GM18499 (cell line): ENCODE measurements at regions not wholly inside any gene's neighbourhood (a gene's known extent, or its start where the extent isn't known, plus 50 kb on each side); places are given as distances from the start of the nearest gene placed in this dataset.

ENCODE experiments used
- ATAC-seq: cut with Tn5 transposase; IDR thresholded peaks from one replicate; pipeline ENCODE4 v1.9.1; 2021; ENCODE audit warnings: moderate number of reproducible peaks; ENCODE audit not compliant: insufficient read depth, unreplicated experiment

DNA sequence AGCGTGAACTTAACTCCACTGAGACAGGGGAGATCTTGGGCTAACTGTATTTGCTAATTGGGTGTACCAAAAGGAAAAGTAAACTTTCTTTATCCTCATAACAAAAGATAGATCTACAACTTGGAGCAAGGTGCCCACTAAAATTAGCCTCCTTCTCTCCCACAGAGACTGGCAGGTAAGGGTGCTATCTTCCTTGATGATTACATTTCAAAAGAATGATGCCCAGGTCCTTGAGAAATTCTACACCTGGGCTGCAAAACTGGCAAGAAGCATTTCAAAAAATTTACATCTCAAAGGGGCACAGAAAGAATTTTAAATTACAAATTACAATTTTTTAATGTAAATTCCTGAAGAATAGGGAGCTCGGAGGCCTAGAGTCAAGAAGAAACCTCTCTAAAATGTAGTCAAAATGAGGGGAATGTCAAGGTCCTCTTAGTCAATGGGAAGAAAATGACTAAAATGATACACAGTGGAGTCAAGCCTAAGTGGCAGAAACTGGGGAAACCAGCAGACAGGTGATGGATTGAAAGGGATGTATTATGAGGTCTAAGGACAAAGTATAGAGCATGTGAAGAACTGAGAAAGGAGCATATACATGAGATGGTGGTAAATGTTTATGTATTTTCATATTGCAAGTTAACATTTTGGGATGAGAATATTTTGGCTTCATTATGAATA lies 348.3 kb upstream of the TUSC1 start:
- no peak for ATAC-seq

DNA sequence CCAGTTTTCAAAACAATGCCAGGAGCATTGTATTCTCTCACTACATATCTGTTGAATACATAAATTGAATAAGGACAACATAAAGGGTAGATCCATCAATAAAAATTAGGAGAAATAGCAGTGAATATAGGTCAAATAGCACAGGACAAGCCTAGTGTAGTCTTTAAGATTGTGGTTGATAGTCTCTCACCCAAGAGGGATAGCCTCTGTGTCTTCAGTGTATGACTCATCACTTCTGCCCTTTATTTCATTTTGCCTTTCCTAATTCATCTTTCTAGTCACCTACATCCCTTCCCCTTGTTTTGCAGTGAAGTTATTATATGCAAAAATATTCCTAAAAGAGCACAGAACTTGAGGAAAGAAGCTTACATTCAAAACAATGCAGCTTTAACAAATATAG lies 335.0 kb upstream of the TUSC1 start:
- no peak for ATAC-seq

DNA sequence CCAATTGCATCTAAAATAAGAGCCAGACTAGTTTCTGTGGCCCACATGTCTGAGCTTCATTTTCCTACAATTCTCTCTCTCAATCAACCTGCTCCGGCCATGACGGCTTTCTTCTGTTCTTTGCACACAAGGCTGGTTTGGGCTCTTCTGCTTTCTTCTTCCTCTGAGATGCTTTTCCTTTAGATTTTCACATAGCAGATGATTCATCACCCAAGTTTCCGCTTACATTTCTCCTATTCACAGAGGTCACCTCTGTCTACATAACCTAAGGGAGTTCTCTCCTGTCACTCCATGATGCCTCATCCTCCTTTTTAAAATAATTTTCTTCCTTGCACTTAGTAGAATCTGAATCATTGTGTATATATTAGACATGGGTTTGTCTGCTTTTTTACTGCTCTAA lies 334.6 kb upstream of the TUSC1 start:
- no peak for ATAC-seq

DNA sequence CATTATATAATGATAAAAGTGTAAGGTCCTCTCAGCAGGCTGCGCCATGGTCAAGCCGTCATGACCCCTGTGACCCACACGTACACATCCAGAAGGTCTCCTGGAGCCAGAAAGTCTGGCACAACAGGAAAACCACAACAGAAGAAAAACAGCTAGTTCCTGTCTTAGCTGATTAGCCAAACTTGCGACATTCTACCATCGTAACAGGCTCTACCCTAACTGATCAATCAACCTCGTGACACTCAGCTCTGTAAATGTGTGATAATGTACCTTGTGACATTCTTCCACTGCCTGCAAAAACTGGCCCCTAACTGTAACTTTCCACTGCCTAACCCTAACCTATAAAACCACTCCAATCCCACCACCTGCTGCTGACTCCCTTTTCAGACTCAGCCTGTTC lies 316.4 kb upstream of the TUSC1 start:
- no peak for ATAC-seq

DNA sequence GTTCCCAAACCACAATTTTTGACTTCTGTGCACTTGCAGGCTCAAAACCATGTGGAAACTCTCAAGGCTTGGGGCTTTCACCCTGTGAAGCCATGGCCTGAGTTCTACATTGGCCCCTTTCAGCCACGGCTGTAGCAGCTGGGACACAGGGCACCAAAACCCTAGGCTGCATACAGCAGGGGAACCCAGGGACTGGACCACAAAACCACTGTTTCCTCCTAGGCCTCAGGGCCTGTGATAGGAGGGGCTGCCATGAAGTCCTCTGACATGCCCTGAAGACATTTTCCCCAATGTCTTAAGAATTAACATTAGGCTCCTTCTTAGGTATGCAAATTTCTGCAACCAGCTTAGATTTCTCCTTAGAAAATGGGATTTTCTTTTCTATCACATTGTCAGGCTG lies 312.1 kb upstream of the TUSC1 start:
- ATAC-seq = no peak

DNA sequence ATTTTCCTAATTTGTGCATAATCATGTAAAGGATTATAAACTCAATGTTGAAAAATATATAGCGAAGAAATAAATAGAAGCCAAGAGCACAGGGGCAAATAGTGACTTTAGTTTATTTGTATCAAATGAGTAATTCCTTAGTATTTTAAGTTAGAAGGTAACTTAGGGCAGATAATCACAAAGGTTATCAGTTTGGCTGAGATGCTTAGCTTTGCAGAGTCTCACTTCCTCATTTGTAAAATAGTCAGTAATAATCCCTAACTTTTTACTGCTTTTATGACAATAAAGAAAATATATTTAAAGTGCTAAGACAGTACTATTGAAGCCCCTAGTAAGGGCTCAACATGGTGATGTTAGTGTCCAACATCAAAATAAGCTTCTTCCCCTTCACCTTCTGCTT lies 297.4 kb upstream of the TUSC1 start:
- ATAC-seq = no peak

DNA sequence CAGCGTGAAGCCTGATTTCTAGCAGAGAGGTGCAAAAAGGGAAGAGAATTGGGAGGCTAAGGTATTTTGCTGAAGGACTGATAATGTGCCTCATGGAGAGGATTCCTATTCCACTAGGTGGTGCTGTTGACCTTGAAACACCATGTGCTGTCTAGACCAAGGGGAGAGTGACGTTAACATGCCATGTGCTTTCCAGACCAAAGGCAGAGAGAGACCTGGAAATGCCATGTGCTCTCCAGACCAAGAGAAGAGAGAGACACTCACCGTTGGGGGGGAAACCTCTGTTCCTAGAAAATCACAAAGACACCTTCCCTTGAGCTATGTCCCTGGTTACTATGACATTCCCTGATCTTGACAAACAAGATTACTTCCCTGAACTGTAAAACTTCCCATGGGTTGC lies 286.0 kb upstream of the TUSC1 start:
- no peak for ATAC-seq

DNA sequence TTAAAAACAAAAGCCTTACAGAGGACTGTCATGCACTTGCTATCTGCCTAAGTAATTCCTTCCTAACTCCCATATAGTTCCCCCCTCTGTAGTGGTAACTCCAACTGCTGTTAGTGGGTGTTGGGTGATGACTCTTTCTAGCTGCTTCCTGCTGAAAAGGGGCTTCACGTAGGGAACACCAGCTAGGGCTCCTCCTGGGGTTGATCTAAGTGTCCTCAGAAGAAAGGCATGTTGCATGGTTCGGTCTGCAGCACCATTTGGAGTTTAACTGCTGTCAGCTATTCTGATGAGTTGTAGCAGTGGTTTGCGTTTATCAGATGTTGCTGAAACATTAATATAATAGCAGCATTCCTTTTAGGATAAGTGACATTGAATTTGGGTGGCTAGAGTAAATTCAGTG lies 281.9 kb upstream of the TUSC1 start:
- no peak for ATAC-seq

DNA sequence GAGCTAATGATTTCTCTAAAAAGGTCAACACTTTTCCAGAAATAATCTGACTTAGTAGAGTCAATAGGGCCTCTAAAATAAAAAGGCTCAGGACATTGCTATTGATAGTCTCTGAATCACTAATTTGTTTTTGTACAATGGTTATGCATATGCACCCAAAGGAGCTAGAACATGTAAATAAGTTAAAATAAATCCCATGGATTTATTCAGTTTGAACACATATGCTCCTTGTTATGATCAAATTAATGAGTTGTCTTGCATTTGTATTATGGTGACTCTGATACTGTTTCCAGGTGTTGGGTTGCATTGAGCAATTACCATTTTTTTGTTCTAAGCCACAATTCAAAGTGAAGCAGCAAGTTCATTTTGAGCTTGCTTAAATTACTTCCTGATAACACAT lies 276.0 kb upstream of the TUSC1 start:
- ATAC-seq = no peak

DNA sequence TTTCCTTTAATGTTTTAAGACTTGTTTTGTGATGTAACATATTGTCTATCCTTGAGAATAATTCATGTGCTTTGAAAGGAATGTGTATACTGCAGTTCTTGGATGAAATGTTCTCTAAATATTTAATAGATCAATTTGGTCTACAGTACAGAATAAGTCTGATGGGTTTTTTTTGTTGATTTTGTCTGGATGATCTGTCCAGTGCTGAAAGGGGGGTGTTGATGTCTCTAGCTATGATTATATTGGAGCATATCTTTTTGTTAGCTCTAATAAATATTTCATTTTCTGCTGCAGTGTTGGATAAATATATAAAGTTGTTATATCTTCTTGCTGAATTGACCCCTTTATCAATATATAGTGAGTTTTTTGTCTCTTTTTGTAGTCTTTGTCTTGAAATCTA lies 269.9 kb upstream of the TUSC1 start:
- ATAC-seq = no peak

DNA sequence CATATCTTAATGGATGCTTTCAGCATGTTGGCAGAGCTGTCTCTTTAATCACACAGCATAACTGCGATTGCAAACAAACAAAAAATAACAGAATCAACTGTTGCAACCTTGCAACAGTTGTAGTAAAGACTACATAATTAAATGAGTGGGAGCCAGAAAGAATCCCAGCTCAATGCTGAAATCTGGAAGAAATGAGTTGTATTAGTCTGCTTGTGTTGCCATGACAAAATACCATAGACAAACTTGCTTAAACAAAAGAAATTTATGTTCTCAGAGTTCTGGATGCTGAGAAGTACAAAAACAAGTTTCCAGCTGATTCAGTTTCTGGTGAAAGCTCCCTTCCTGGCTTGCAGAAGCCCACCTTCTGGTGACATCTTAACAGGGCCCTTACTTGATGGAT lies 260.9 kb upstream of the TUSC1 start:
- no peak for ATAC-seq

DNA sequence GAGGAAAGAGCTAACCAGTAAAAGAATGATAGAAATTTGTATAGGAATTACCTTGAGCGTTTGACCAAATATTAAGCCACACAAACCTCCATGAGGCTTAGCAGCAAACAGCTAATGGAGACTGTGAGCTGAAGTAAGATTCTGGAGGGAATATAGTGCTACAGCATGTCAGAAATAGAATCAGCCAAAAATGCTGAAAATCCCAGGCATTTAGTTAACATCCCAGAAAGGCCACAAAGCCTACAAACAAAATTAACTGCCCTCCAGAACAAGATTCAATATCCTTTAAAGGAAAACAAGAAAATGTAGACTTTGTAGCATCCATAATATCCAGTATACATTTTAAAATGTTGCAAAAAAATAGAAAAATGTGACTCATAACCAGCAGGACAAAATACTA lies 257.8 kb upstream of the TUSC1 start:
- no peak for ATAC-seq

DNA sequence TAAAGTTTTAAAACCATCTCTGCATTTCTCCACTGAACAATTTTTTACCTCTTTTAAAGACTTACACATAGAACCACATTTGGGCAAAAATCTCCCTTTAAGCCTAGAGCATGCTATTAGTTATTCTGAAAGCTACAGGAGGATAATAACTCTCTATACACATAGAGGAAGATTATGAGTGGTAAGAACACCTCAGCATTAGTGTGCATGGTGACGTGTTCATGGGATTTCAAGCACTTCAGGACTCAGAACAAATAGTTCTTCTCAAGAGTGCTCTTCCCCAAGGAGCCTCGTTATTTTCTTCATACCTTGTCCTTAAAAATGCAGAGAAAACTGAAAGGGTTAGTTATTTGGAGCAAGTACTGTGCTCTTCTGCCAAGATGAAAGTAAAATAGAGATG lies 256.9 kb upstream of the TUSC1 start:
- no peak for ATAC-seq

DNA sequence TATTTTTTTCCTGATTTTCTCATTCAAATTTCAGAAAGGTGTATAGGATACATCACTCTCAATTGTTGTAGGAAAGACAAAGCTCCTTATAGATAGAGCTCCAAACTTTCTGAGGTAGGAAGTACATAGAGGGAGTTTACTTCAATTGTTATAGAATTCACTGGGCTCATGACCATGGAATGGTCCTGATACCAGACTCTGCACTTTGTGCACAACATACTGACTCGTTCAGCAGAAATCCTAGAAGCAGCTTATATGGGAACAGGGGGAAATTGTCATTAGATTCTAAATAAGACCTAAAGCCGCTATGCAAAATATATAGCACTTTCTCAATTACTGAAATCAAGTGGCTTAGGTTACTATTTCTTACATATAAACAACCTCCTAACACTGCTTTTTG lies 240.5 kb upstream of the TUSC1 start:
- ATAC-seq = no peak

DNA sequence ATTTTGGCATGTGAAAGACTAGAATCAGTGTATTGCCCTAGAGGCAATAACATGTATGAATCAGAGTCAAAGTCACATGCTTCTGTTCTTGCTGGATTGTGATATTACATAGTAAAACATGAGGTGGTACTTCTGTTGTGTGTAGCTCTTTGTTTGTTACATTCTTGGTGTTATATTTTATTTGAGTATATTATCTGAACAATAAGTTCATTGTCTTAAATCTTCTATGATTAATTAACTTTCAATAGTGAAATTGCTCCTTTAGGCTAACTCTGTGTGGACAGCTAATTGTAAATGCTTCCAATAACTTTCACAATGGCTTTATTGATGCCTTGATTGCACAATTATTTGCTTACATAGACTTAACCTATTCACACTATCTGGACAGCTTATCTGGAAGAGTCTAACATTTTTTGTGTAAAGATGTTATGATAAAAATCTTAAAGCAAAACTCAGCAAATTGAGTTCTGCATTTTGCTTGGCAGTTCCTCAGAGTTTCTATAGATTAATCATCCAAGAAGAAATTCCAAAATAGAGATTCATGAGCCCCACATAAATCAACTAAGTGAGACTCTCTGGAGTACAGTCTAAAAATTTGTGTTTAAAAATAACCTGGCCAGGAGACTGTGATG lies 239.6 kb upstream of the TUSC1 start:
- no peak for ATAC-seq

DNA sequence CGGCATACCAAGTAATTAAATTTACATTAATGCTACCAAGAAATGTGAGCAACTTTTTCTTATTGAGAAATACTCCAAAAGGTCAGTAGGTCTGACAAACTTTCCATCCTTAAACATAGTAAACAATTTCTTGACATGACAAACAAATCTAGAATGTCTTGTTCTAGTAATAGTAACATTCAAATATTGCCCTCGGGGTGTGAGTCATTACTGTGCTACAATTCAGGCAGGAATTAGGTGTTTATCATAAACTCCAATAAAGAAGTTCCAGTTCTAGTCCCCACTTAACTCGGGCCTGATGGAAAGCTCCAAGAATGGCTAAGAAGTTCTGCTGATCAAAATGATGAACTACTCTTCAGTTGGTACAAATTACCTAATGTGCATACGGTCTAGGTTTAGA lies 235.6 kb upstream of the TUSC1 start:
- ATAC-seq = no peak

DNA sequence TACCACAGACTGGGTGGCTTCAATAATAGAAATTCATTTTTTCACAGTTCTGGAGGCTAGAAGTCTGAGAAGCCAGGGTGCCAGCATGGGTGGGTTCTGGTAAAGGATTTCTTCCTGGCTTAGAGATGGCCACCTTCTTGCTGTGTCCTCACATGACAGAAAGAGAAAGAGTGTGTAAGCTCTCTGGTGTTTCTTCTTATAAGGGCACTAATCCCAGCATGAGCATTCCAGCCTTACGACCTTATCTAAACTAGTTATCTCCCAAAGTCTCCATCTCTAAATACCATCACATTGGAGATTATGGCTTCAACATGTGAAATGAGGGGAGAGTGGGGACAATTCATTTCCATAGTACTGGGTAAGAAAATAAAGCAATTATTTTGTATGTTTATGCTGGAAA lies 226.5 kb upstream of the TUSC1 start:
- no peak for ATAC-seq

DNA sequence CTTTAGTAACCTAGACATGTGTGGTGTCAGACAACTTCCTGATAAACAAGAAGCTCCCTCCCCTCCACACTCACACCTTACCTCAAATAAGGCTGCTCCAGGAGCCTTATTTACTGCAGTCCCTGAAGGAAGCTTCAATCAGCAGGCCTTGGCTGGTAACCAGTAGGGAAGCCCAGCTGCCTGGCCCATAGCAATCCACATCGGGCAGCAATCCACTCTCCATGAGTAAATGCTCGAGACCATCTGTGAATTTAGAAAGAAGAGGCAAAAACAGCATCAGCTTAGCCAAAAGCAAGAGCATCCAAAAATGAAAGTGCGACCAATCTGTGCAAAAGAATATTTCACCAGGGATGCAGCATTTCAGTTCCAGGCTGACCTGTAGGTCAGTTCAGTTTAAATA lies 213.3 kb upstream of the TUSC1 start:
- no peak for ATAC-seq

DNA sequence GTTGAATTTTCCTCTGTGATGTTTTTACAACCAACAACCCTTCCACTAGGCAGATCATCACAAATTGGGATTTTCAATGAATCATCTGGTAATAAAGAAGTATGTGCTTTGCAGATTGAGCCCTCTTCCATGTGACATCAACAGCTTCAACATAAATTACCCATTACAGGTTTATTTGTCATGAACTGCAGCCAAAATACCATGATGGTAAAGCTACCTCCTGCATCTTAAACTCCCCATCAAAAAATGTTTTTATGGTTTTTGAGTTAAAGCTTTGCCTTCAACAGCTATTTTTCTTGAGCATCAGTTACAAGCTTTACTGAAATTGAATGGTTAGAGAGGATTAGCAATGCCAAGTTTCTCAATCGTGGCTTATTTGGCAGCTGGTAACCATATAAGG lies 211.4 kb upstream of the TUSC1 start:
- no peak for ATAC-seq

DNA sequence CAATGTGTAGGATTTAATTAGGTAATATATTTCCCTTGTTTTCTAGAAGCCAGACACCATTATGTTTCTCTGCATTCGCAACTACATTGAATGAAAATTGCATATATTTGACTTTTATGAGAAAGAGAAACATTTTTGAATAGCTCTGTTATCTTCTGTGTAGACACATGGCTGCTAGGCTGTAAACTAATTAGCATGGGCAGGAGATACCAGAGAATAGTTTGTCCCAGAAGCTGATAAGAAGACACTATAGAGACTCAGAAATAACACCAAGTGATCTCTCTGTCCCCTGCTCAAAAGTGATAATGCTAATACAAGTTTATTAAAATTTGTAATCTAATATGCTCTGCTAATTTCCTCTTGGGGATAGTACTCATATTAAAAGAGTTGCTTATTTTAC lies 198.0 kb upstream of the TUSC1 start:
- no peak for ATAC-seq

DNA sequence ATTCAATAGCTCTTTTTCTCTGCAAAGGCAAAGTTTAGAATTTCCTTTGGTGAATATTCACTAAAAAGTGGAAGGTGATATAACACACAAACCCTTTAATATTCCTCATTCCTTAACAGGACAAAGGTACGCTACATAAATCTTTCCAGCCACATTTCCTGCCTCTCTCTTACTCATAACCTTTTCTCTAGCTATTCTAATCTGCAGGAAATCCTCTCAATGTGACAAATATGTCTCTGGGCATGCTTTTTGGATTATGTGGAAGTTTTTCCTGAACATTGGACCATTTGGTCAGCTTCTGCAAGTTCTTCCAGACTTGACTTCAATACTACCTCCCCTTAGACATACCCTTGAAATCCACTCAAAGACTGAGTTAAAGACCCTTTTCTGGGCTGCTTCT lies 186.3 kb upstream of the TUSC1 start:
- no peak for ATAC-seq

DNA sequence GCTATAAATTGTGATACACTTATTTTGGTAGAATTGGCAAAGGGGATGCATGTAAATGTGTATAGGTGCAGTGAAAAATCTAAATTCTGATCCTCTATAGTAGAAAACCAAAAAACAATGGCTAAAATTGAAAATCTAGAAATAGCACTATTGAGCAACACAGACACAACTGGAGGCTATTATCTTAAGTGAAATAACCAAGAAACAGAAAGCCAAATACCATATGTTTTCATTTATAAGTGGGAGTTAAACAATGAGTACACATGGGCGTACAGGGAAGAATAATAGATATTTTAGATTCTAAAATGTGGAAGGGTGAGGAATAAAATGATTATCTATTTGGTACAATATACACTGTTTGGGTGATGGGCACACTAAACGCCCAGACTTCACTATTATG lies 183.2 kb upstream of the TUSC1 start:
- no peak for ATAC-seq

DNA sequence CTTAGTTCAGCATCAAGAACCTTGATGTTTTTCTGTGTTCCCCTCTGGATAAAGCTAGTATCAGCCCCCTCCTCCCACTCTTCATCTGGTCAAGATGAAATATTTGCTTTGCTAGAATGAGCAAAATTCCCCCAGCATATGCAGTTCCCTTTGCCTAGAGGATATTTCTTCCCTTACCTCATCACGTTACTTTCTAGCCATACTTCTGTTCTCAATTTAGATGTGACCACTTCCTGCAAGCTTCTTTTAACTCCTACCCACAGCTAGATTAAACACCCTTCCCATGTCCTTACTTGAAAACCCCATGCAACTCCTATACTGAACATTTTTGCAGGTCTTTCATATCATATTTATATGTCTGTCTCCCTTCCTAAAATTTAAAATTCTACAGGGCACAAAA lies 178.9 kb upstream of the TUSC1 start:
- no peak for ATAC-seq
